ENCODE measurements at regions not wholly inside any gene's neighbourhood (a gene's known extent, or its start where the extent isn't known, plus 50 kb on each side); places are given as distances from the start of the nearest gene placed in this dataset.

DNA sequence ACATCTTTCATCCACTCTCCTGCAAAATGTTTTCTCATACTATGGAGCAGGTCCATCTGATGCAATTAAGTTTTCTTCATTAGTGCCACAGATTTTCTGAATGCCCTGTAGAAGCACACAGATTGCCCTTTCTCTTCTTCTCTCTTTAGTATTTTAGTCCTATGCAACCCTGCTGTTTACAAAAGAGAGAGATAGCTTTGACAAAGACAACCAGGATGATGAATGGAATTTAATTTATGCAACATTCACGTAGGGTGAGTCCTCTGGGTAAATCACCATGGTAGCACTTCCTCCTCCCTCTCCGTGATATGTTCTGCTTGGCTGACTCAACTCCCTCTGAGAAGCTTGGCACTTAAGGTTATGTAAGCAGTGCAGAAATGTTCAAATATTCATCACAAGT, 400.9 kb upstream of the PDE3A start:
- ChIA-PET CTCF (ENCODE audit: low intra/inter-chr PET ratio) (no interaction called here), POLR2A (no interaction called here)
- H3K9me1 ChIP-seq (ENCODE audit: control insufficient read depth, insufficient read depth, low read length): no peaks in the 10 kb centered on the region
- no peaks in the 10 kb centered on the region for H3K36me3 ChIP-seq (ENCODE audit: control insufficient read depth, insufficient read depth, low read length)
- DNase-seq (ENCODE audit: extremely low read depth in 1 of 4, low spot score in 3 of 4): no peak
- no peaks in the 10 kb centered on the region; the same call in 1 of the 2 replicates for H3K9me3 ChIP-seq (replicated peaks; ENCODE audit: control insufficient read depth, insufficient read depth, low read depth, low read length)
- no peaks in the 10 kb centered on the region for H3K79me2 ChIP-seq (ENCODE audit: control insufficient read depth, insufficient read depth, low read length)
- no peak overlapping the region for H3K27ac ChIP-seq (ENCODE audit: extremely low read depth, low read depth, low read length)
- H3K27me3 ChIP-seq (ENCODE audit: control insufficient read depth in 2 of 2, insufficient read depth in 2 of 2, low read length in 2 of 2): no peaks in the 10 kb centered on the region
- FAIRE-seq: no peak
- TF ChIP-seq ZNF146 (CRISPR knock-in tag; IDR thresholded peaks at IDR 0.05; ENCODE audit: unreplicated experiment): no peak
- TF ChIP-seq ZNF253 (CRISPR knock-in tag; conservative IDR thresholded peaks at IDR 0.05): no peak
- 0% methylated on average over 2 of the region's 2 CpGs for whole genome bisulfite sequencing (ENCODE audit: insufficient coverage, low coverage, missing lambda C conversion rate)
- no peak overlapping the region for H3K4me2 ChIP-seq (ENCODE audit: insufficient read depth, low read length)
- H3K4me1 ChIP-seq (replicated peaks in 1 of 2; ENCODE audit: control insufficient read depth in 2 of 2, insufficient read depth in 2 of 2, low read length in 2 of 2): no peaks in the 10 kb centered on the region
- in situ Hi-C loops (cut with MboI) (no loop called here), intact Hi-C loops (cut with micrococcal nuclease) (no loop called here)
- no peak overlapping the region for H3K4me3 ChIP-seq
- no peak overlapping the region for H2AFZ ChIP-seq (ENCODE audit: low read depth, low read length)
- H4K20me1 ChIP-seq (replicated peaks; ENCODE audit: control insufficient read depth, insufficient read depth, low read length): no peaks in the 10 kb centered on the region
- BruUV-seq (replicated peaks): no TSS peak
- H3K9ac ChIP-seq (ENCODE audit: insufficient read depth in 1 of 2, low read depth in 2 of 2, low read length in 2 of 2): no peak overlapping the region
- ATAC-seq: no peak

DNA sequence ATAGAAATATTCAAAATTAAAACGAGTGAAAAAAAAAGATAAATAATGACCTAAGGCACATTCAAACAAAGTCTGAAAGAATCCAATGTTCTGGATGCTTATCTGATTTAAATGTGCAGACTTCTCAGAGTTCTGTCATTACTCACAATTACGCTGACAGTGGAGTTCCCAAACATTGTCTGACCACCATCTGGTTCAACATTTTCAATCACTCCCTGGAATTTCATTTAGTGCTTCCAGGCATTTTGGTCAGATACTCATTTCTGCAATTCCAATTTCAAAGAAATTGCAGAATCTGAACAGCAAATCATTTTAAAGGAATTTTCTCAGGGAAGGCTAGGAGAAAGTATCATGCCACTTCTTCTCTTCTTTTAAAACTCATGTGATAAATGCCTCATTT, 398.2 kb upstream of the PDE3A start:
- Histone ChIP-seq H3K79me2 (ENCODE audit: control insufficient read depth, insufficient read depth, low read length) (no peaks in the 10 kb centered on the region), H3K4me2 (ENCODE audit: insufficient read depth, low read length) (no peak overlapping the region), H4K20me1 (replicated peaks; ENCODE audit: control insufficient read depth, insufficient read depth, low read length) (no peaks in the 10 kb centered on the region), H3K27ac (ENCODE audit: extremely low read depth, low read depth, low read length) (no peak overlapping the region), H3K36me3 (ENCODE audit: control insufficient read depth, insufficient read depth, low read length) (no peaks in the 10 kb centered on the region), H3K9me3 (replicated peaks; ENCODE audit: control insufficient read depth, insufficient read depth, low read depth, low read length) (no peaks in the 10 kb centered on the region; the same call in 1 of the 2 replicates), H3K4me3 (no peak overlapping the region), H3K4me1 (replicated peaks in 1 of 2; ENCODE audit: control insufficient read depth in 2 of 2, insufficient read depth in 2 of 2, low read length in 2 of 2) (no peaks in the 10 kb centered on the region), H3K9ac (ENCODE audit: insufficient read depth in 1 of 2, low read depth in 2 of 2, low read length in 2 of 2) (no peak overlapping the region), H3K27me3 (ENCODE audit: control insufficient read depth in 2 of 2, insufficient read depth in 2 of 2, low read length in 2 of 2) (no peaks in the 10 kb centered on the region), H3K9me1 (ENCODE audit: control insufficient read depth, insufficient read depth, low read length) (no peaks in the 10 kb centered on the region), H2AFZ (ENCODE audit: low read depth, low read length) (no peak overlapping the region)
- no TSS peak for BruUV-seq (replicated peaks)
- in situ Hi-C loops (cut with MboI) (no loop called here), intact Hi-C loops (cut with micrococcal nuclease) (no loop called here)
- 0% methylated on average over 2 of the region's 2 CpGs for WGBS (ENCODE audit: insufficient coverage, low coverage, missing lambda C conversion rate)
- no peak for ATAC-seq
- ChIA-PET CTCF (ENCODE audit: low intra/inter-chr PET ratio) (no interaction called here), POLR2A (no interaction called here)
- DNase-seq (ENCODE audit: extremely low read depth in 1 of 4, low spot score in 3 of 4): no peak
- FAIRE-seq: no peak
- no peak for TF ChIP-seq GTF2F1 (IDR thresholded peaks at IDR 0.05; ENCODE audit: low read depth, low read length)
- TF ChIP-seq CBX8 (IDR thresholded peaks at IDR 0.05; ENCODE audit: borderline replicate concordance, extremely low read depth, low read depth, low read length, poor library complexity, severe bottlenecking): no peak
- TF ChIP-seq MYC (IDR thresholded peaks at IDR 0.05; ENCODE audit: low read depth, low read length): no peak
- no peak for TF ChIP-seq MYC (CRISPR knock-in tag; IDR thresholded peaks at IDR 0.05; ENCODE audit: borderline replicate concordance, low read depth)
- no peak for TF ChIP-seq ELF2 (CRISPR knock-in tag; IDR thresholded peaks at IDR 0.05)
- TF ChIP-seq SMAD3 (CRISPR knock-in tag; conservative IDR thresholded peaks at IDR 0.05): no peak
- TF ChIP-seq MTA3 (IDR thresholded peaks at IDR 0.05; ENCODE audit: borderline replicate concordance): no peak
- no peak for TF ChIP-seq SREBF1 (IDR thresholded peaks at IDR 0.05; ENCODE audit: borderline replicate concordance, low read depth, low read length)
- TF ChIP-seq, protein P1, sequence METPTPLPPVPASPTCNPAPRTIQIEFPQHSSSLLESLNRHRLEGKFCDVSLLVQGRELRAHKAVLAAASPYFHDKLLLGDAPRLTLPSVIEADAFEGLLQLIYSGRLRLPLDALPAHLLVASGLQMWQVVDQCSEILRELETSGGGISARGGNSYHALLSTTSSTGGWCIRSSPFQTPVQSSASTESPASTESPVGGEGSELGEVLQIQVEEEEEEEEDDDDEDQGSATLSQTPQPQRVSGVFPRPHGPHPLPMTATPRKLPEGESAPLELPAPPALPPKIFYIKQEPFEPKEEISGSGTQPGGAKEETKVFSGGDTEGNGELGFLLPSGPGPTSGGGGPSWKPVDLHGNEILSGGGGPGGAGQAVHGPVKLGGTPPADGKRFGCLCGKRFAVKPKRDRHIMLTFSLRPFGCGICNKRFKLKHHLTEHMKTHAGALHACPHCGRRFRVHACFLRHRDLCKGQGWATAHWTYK (CRISPR knock-in tag; IDR thresholded peaks at IDR 0.05): no peak
- TF ChIP-seq ZNF282 (CRISPR knock-in tag; IDR thresholded peaks at IDR 0.05): no peak

Measured in K562 (cell line).